Neural progenitor cell (in vitro differentiated cells): ENCODE measurements at regions not wholly inside any gene's neighbourhood (a gene's known extent, or its start where the extent isn't known, plus 50 kb on each side); places are given as distances from the start of the nearest gene placed in this dataset.
A peak's percentile ranks its signal among the peaks of the same experiment; 100 is the strongest.

ENCODE experiments used
- DNase-seq: peaks from one replicate; pipeline ENCODE4 v3.0.0-alpha.2; 2016; ENCODE audit warnings: low spot score
- H2AFZ ChIP-seq: fragments of 200-600 bp; sonication (generic); replicated peaks from 2 replicates; pipeline ENCODE4 v1.6.1; 2016; ENCODE audit warnings: antibody characterized with exemption
- H3F3A ChIP-seq: fragments of 200-600 bp; sonication (generic); 2 replicates; pipeline ENCODE4 v1.6.1; 2016; ENCODE audit warnings: antibody characterized with exemption, low read depth
- H3K27ac ChIP-seq: fragments of 200-600 bp; sonication (generic); 2 replicates; pipeline ENCODE4 v1.5.1; 2016; ENCODE audit warnings: mild to moderate bottlenecking
- H3K27me3 ChIP-seq: fragments of 200-600 bp; sonication (generic); 2 replicates; pipeline ENCODE4 v1.6.1; 2016; ENCODE audit warnings: mild to moderate bottlenecking, moderate library complexity
- H3K36me3 ChIP-seq: fragments of 200-600 bp; sonication (generic); 2 replicates; pipeline ENCODE4 v1.5.1; 2016
- H3K4me1 ChIP-seq: fragments of 200-600 bp; sonication (generic); 2 replicates; pipeline ENCODE4 v1.6.1; 2016; ENCODE audit warnings: mixed run types
- H3K4me2 ChIP-seq: fragments of 200-600 bp; sonication (generic); 2 replicates; pipeline ENCODE4 v1.6.1; 2016
- H3K4me3 ChIP-seq: fragments of 200-600 bp; sonication (generic); 2 replicates; pipeline ENCODE4 v1.5.1; 2016
- H3K79me2 ChIP-seq: fragments of 200-600 bp; sonication (generic); 2 replicates; pipeline ENCODE4 v1.6.1; 2016; ENCODE audit warnings: low read depth
- H3K9ac ChIP-seq: fragments of 200-600 bp; sonication (generic); 2 replicates; pipeline ENCODE4 v1.6.1; 2016
- H3K9me3 ChIP-seq: fragments of 200-600 bp; sonication (generic); 2 replicates; pipeline ENCODE4 v1.5.1; 2016; ENCODE audit warnings: low read depth
- H4K20me1 ChIP-seq: fragments of 200-600 bp; sonication (generic); 2 replicates; pipeline ENCODE4 v1.6.1; 2016; ENCODE audit warnings: low read depth
- H3K27ac Mint-ChIP-seq: 3 replicates; pipeline ENCODE4 v1.8.0; 2021; ENCODE audit warnings: mixed read lengths
- H3K27me3 Mint-ChIP-seq: 2 replicates; pipeline ENCODE4 v1.8.0; 2022; ENCODE audit warnings: low read depth, mild to moderate bottlenecking, inconsistent platforms, moderate library complexity, mixed read lengths; ENCODE audit not compliant: insufficient read depth
- H3K36me3 Mint-ChIP-seq: 3 replicates; pipeline ENCODE4 v1.8.0; 2021; ENCODE audit warnings: mixed read lengths
- H3K4me1 Mint-ChIP-seq: 3 replicates; pipeline ENCODE4 v1.8.0; 2021; ENCODE audit warnings: mixed read lengths
- H3K4me3 Mint-ChIP-seq: 3 replicates; pipeline ENCODE4 v1.8.0; 2021; ENCODE audit warnings: mild to moderate bottlenecking, moderate library complexity, mixed read lengths
- H3K9me3 Mint-ChIP-seq: 3 replicates; pipeline ENCODE4 v1.8.0; 2020; ENCODE audit warnings: mixed read lengths
- EZH2 ChIP-seq: fragments of 200-600 bp; sonication (generic); IDR thresholded peaks from 2 replicates; pipeline ENCODE4 v1.6.1; 2017; ENCODE audit warnings: antibody characterized with exemption, mild to moderate bottlenecking, moderate library complexity
- EZH2phosphoT487 ChIP-seq: fragments of 200-600 bp; sonication (generic); IDR thresholded peaks from 2 replicates; pipeline ENCODE4 v1.6.1; 2017; ENCODE audit warnings: antibody characterized with exemption
- TF ChIP-seq, protein P1 (sequence below): fragments of 200-600 bp; sonication (generic); IDR thresholded peaks from 2 replicates; pipeline ENCODE4 v1.5.1; 2017; ENCODE audit warnings: antibody characterized with exemption, mild to moderate bottlenecking

DNA sequence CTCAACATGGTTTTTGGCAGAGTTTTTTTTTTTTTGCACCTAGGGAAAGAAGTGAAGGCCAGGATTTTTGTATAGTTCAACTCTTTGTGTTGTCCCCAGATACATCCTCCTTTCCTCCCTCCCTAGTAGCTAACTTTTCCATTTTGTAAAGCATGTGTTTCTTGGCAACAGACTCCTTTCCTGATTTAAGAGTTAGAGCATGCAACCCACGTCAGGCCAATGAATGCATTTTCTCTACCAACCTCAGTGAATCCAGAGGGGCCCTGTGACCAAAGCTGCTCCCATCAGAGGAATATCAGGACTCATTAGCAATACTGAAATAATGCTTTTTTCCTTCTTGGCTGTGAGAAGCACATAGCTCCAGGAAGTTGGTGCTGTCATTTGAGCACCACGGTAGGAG is 287.2 kb downstream of the LMO4 start:
- Histone ChIP-seq H3K36me3 (no peaks in the 10 kb centered on the region), H3K4me1 (no peaks in the 10 kb centered on the region), H2AFZ (peak overlapping the region; percentile 6), H4K20me1 (no peaks in the 10 kb centered on the region), H3K4me2 (no peak overlapping the region), H3K9me3 (no peaks in the 10 kb centered on the region), H3F3A (no peaks in the 10 kb centered on the region), H3K4me3 (no peak overlapping the region), H3K27ac (no peak overlapping the region), H3K79me2 (no peaks in the 10 kb centered on the region), H3K27me3 (no peaks in the 10 kb centered on the region), H3K9ac (no peak overlapping the region)
- H3K36me3 Mint-ChIP-seq = no peaks in the 10 kb centered on the region
- no peak for DNase-seq
- no peak overlapping the region for H3K4me3 Mint-ChIP-seq
- no peak overlapping the region for H3K27ac Mint-ChIP-seq
- peaks cover 7% of the 10 kb centered on the region for H3K4me1 Mint-ChIP-seq
- H3K9me3 Mint-ChIP-seq = peaks cover 7% of the 10 kb centered on the region
- no peak for TF ChIP-seq EZH2phosphoT487
- TF ChIP-seq, protein P1, sequence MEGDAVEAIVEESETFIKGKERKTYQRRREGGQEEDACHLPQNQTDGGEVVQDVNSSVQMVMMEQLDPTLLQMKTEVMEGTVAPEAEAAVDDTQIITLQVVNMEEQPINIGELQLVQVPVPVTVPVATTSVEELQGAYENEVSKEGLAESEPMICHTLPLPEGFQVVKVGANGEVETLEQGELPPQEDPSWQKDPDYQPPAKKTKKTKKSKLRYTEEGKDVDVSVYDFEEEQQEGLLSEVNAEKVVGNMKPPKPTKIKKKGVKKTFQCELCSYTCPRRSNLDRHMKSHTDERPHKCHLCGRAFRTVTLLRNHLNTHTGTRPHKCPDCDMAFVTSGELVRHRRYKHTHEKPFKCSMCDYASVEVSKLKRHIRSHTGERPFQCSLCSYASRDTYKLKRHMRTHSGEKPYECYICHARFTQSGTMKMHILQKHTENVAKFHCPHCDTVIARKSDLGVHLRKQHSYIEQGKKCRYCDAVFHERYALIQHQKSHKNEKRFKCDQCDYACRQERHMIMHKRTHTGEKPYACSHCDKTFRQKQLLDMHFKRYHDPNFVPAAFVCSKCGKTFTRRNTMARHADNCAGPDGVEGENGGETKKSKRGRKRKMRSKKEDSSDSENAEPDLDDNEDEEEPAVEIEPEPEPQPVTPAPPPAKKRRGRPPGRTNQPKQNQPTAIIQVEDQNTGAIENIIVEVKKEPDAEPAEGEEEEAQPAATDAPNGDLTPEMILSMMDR = no peak
- TF ChIP-seq EZH2 = no peak
- peaks cover 3% of the 10 kb centered on the region for H3K27me3 Mint-ChIP-seq

DNA sequence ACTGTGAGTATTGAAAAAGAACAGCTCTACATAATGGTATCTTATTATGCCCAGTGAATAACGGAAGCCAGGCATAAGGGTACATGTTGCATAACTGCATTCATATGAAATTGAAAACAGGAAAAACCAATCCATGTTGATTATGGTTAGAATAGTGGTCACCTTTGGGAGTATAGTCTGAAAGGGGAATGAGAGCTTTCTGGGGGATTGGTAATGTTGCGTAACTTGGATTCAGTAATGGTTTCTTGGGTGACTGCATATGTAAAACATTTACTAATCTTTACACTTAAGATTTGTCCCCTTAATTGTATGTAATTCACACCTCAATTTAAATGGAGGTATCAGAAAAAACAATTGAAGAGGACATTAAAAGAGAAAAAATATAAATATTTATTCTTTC is 292.1 kb downstream of the LMO4 start:
- Histone ChIP-seq H3K4me3 (no peak overlapping the region), H3F3A (no peaks in the 10 kb centered on the region)
- no peak for DNase-seq

DNA sequence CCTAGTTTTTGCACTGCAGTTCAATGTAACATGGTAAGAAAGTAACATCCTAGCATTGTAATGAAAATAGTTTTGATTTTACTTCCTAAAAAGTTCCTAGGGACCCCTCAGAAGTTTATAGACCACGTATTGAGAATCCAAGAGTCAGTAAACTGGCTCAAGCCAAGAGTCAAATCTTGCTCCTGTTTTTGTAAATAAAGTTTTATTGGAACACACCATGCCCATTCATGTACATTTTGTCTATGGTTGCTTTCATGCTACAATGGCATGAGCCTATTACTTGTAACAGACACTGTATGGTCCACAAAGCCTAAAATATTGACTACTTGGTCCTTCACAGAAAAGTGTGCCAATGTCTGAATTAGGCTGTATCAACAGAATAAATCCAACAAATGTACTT is 301.0 kb downstream of the LMO4 start:
- no peaks in the 10 kb centered on the region for H3K36me3 ChIP-seq
- Mint-ChIP-seq H3K27ac (no peak overlapping the region), H3K4me3 (no peak overlapping the region), H3K27me3 (peaks cover 10% of the 10 kb centered on the region), H3K36me3 (no peaks in the 10 kb centered on the region), H3K9me3 (peaks cover 2% of the 10 kb centered on the region), H3K4me1 (peaks cover 5% of the 10 kb centered on the region)
- no peak overlapping the region for H3K9ac ChIP-seq
- H3K27me3 ChIP-seq = no peaks in the 10 kb centered on the region
- H3K4me2 ChIP-seq = no peak overlapping the region
- no peaks in the 10 kb centered on the region for H3K79me2 ChIP-seq
- no peaks in the 10 kb centered on the region for H3K4me1 ChIP-seq
- H4K20me1 ChIP-seq = no peaks in the 10 kb centered on the region
- H3K9me3 ChIP-seq = no peaks in the 10 kb centered on the region
- H3K4me3 ChIP-seq = no peak overlapping the region
- no peak overlapping the region for H3K27ac ChIP-seq
- H3F3A ChIP-seq = no peaks in the 10 kb centered on the region
- DNase-seq = no peak
- no peak for TF ChIP-seq EZH2
- TF ChIP-seq, protein P1 = no peak
- no peak for TF ChIP-seq EZH2phosphoT487
- no peak overlapping the region for H2AFZ ChIP-seq

More for the DNA sequence above, 292.1 kb downstream of the LMO4 start:
- Histone ChIP-seq H3K27me3 (no peaks in the 10 kb centered on the region), H3K27ac (no peak overlapping the region), H3K36me3 (no peaks in the 10 kb centered on the region), H3K9ac (no peak overlapping the region), H4K20me1 (no peaks in the 10 kb centered on the region), H3K4me2 (no peak overlapping the region), H3K79me2 (no peaks in the 10 kb centered on the region), H3K4me1 (no peaks in the 10 kb centered on the region), H2AFZ (no peak overlapping the region), H3K9me3 (no peaks in the 10 kb centered on the region)
- H3K36me3 Mint-ChIP-seq = no peaks in the 10 kb centered on the region
- no peak overlapping the region for H3K27ac Mint-ChIP-seq
- H3K27me3 Mint-ChIP-seq = no peaks in the 10 kb centered on the region
- H3K4me1 Mint-ChIP-seq = peaks cover 15% of the 10 kb centered on the region
- TF ChIP-seq, protein P1 = no peak
- TF ChIP-seq EZH2 = no peak
- no peak for TF ChIP-seq EZH2phosphoT487
- no peak overlapping the region for H3K4me3 Mint-ChIP-seq
- peaks cover 11% of the 10 kb centered on the region for H3K9me3 Mint-ChIP-seq

DNA sequence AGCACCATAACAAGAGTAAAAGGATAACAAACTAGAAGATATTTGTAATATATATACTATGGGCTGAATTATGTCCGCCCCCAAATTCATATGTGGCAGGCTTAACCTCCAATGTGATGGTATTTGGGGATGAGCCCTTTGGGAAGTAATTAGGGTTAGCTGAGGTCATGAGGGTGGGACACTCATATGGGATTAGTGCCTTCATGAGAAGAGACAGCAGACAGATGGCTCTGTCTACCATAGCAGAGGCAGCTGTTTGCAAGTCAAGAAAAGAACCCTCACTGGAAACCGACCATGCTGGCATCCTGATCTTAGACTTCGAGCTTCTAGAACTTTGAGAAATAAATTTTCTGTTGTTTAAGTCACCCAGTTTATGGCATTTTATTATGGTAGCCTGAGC is 303.6 kb downstream of the LMO4 start:
- Mint-ChIP-seq H3K36me3 (no peaks in the 10 kb centered on the region), H3K4me3 (no peak overlapping the region), H3K4me1 (no peaks in the 10 kb centered on the region)

More for the DNA sequence above, 303.6 kb downstream of the LMO4 start:
- Mint-ChIP-seq H3K27me3 (peaks cover 10% of the 10 kb centered on the region), H3K9me3 (peaks cover 12% of the 10 kb centered on the region), H3K27ac (no peak overlapping the region)
- H2AFZ ChIP-seq = no peak overlapping the region
- H3K4me3 ChIP-seq = no peak overlapping the region
- no peak for DNase-seq
- H4K20me1 ChIP-seq = no peaks in the 10 kb centered on the region
- H3K27ac ChIP-seq = no peak overlapping the region
- H3K9ac ChIP-seq = no peak overlapping the region
- H3K36me3 ChIP-seq = no peaks in the 10 kb centered on the region
- no peaks in the 10 kb centered on the region for H3K4me1 ChIP-seq
- H3K9me3 ChIP-seq = peaks cover 4% of the 10 kb centered on the region
- no peaks in the 10 kb centered on the region for H3F3A ChIP-seq
- TF ChIP-seq, protein P1 = no peak
- no peak for TF ChIP-seq EZH2
- TF ChIP-seq EZH2phosphoT487 = no peak
- H3K27me3 ChIP-seq = no peaks in the 10 kb centered on the region
- H3K4me2 ChIP-seq = no peak overlapping the region
- no peaks in the 10 kb centered on the region for H3K79me2 ChIP-seq
